ENCODE measurements at regions not wholly inside any gene's neighbourhood (a gene's known extent, or its start where the extent isn't known, plus 50 kb on each side); places are given as distances from the start of the nearest gene placed in this dataset.
"Not testable (repeated sequence)": the region's sequence is repeated elsewhere in the genome, so short reads cannot be mapped to it uniquely, and the experiment has no call there.

DNA sequence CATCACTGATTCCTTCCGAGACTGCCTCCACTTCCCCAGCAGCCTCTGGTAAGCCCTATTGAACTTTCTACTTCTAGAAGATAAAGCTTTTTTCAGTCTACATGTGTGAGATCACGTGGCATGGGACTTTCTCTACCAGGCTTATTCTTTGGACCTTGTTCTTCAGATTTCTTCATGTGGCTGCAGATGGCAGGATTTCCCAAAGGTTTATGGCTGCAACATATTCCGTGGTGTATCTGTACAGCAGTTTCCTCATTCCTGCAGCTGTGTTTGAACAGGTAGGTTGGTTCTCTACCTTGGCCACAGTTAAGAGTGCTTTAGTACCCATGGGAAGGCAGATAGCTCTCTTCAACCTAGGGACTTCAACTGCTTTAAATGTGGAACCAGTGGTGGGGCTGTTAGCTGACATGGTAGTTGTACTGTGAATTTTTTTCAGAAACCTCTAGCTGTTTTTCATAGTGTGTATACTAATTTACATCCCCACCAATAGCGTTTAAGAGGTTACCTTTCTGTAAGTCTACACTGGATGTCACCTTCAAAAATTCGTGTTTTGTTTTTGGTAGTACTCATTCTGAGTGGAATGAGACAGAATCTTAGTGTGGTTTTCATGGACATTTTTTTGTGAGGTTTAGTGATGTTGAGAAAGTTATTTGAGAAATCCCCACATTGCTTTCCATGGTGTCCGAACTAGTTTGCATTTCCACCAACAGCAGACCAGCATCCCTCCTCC is 158.6 kb downstream of the CCDC74A start:
- ChIA-PET SMC1A (ENCODE audit: uncharacterized antibody, unreplicated experiment) (interaction anchor here (1.0 to 1.5 kb wide), 4 partner anchors 12 to 116 kb away, joined by 3 to 4 read pairs (median 3); no protein-coding TSS in a partner anchor), CTCF (interaction anchor here (3.2 kb wide), 1 partner anchor 14 kb away, joined by 21 read pairs; no protein-coding TSS in a partner anchor), RAD21 (ENCODE audit: unreplicated experiment) (interaction anchor here (1.4 kb wide), 1 partner anchor 12 kb away, joined by 7 read pairs; no protein-coding TSS in a partner anchor)
- H4K20me1 ChIP-seq (ENCODE audit: control insufficient read depth, insufficient read depth); POLR2A ChIA-PET; BruUV-seq (replicated peaks); FAIRE-seq; H3K27me3 ChIP-seq (replicated peaks in 1 of 2; ENCODE audit: control insufficient read depth in 2 of 2, insufficient read depth in 2 of 2, low read length in 1 of 2); H2AFZ ChIP-seq (ENCODE audit: control insufficient read depth, low read depth, low read length); H3K36me3 ChIP-seq (ENCODE audit: control insufficient read depth in 2 of 2, insufficient read depth in 2 of 2, low read length in 1 of 2); H3K9me3 ChIP-seq (replicated peaks; ENCODE audit: control insufficient read depth, insufficient read depth, low read length); ATAC-seq; H3K9ac ChIP-seq (ENCODE audit: control insufficient read depth, insufficient read depth, low read length); intact Hi-C loops (cut with micrococcal nuclease; ENCODE audit: unreplicated experiment); H3K4me1 ChIP-seq (ENCODE audit: control insufficient read depth, insufficient read depth, low read length); DNase-seq (ENCODE audit: low read depth, low spot score): not testable (repeated sequence)
- 59% methylated on average over 6 of the region's 6 CpGs for WGBS (ENCODE audit: insufficient coverage, insufficient replicate concordance, low lambda C conversion rate, missing lambda C conversion rate)
- peak overlapping the region; percentile 42 for H3K4me2 ChIP-seq (ENCODE audit: control insufficient read depth, insufficient read depth)
- TF ChIP-seq NFYB (IDR thresholded peaks at IDR 0.05; ENCODE audit: insufficient read depth, low read depth, low read length) (peak; percentile 29; the same call in 1 of the 2 replicates), RAD51 (IDR thresholded peaks at IDR 0.05) (peak; percentile 80)
- in situ Hi-C loops (cut with MboI) = loop anchor here (25.0 kb wide), 1 partner anchor 451 kb away; no protein-coding TSS in a partner anchor
- 0 out of 2 replicates have a peak overlapping the region, but pooled peaks have one; percentile 25 for H3K4me3 ChIP-seq
- H3K79me2 ChIP-seq (ENCODE audit: control insufficient read depth, insufficient read depth, low read length) = peaks cover 21% of the 10 kb centered on the region
- H3K27ac ChIP-seq (ENCODE audit: control insufficient read depth, insufficient read depth) = peak overlapping the region; percentile 33; the same call in 1 of the 2 replicates

DNA sequence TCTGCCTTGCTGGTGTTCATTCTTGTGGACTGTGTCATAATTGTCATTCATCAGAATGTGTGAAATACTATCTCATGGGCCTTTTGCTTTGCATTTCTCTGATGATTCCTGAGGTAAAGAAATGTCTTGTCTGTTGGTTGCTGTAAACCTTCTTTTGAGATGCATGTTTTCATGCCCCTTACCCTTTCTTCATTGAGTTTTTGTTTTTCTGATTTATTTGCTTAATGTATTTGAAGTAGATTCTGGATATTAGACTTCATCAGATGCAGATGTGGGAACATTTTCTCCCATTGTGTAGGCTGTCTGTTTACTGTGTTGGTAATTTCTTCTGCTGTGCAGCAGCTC is 159.2 kb downstream of the CCDC74A start:
- H3K27me3 ChIP-seq (replicated peaks in 1 of 2; ENCODE audit: control insufficient read depth in 2 of 2, insufficient read depth in 2 of 2, low read length in 1 of 2); H2AFZ ChIP-seq (ENCODE audit: control insufficient read depth, low read depth, low read length); DNase-seq (ENCODE audit: low read depth, low spot score); H3K9ac ChIP-seq (ENCODE audit: control insufficient read depth, insufficient read depth, low read length); H3K4me1 ChIP-seq (ENCODE audit: control insufficient read depth, insufficient read depth, low read length); ATAC-seq; FAIRE-seq; H3K36me3 ChIP-seq (ENCODE audit: control insufficient read depth in 2 of 2, insufficient read depth in 2 of 2, low read length in 1 of 2); intact Hi-C loops (cut with micrococcal nuclease; ENCODE audit: unreplicated experiment); H4K20me1 ChIP-seq (ENCODE audit: control insufficient read depth, insufficient read depth); H3K4me2 ChIP-seq (ENCODE audit: control insufficient read depth, insufficient read depth); H3K4me3 ChIP-seq; BruUV-seq (replicated peaks); H3K9me3 ChIP-seq (replicated peaks; ENCODE audit: control insufficient read depth, insufficient read depth, low read length); RAD21 ChIA-PET (ENCODE audit: unreplicated experiment); H3K27ac ChIP-seq (ENCODE audit: control insufficient read depth, insufficient read depth); POLR2A ChIA-PET: not testable (repeated sequence)
- H3K79me2 ChIP-seq (ENCODE audit: control insufficient read depth, insufficient read depth, low read length) = peaks cover 21% of the 10 kb centered on the region
- SMC1A ChIA-PET (ENCODE audit: uncharacterized antibody, unreplicated experiment) = interaction anchor here (1.0 kb wide), 1 partner anchor 49 kb away, joined by 3 read pairs; no protein-coding TSS in a partner anchor
- in situ Hi-C loops (cut with MboI) = loop anchor here (25.0 kb wide), 1 partner anchor 450 kb away; no protein-coding TSS in a partner anchor
- CTCF ChIA-PET = interaction anchor here (3.2 kb wide), 1 partner anchor 14 kb away, joined by 21 read pairs; no protein-coding TSS in a partner anchor

DNA sequence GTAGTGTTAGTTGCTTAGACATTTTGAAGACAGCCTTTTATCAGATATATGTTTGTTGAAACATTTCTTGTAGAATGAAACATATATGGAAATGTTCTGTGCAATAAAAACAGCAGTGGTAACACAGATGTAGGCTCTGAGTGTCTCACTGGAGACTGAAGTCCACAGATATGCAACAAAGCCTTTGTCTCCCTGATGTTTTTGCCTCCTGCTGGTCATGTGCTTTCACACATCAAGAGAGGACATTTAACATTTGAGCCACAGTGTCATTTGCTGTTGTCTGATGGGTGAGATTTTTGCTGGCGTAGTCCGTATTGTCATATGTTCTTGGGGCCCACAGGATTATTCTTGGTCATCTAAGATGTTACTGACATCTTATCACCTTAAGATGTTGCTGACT is 161.4 kb downstream of the CCDC74A start:
- CTCF ChIA-PET = interaction anchor here (1.6 kb wide), 1 partner anchor 112 kb away, joined by 3 read pairs; no protein-coding TSS in a partner anchor
- H3K27ac ChIP-seq (ENCODE audit: control insufficient read depth, insufficient read depth); H3K4me3 ChIP-seq; intact Hi-C loops (cut with micrococcal nuclease; ENCODE audit: unreplicated experiment); H3K4me1 ChIP-seq (ENCODE audit: control insufficient read depth, insufficient read depth, low read length); H4K20me1 ChIP-seq (ENCODE audit: control insufficient read depth, insufficient read depth); SMC1A ChIA-PET (ENCODE audit: uncharacterized antibody, unreplicated experiment); H3K9me3 ChIP-seq (replicated peaks; ENCODE audit: control insufficient read depth, insufficient read depth, low read length); H3K4me2 ChIP-seq (ENCODE audit: control insufficient read depth, insufficient read depth); POLR2A ChIA-PET; FAIRE-seq; ATAC-seq; DNase-seq (ENCODE audit: low read depth, low spot score); H2AFZ ChIP-seq (ENCODE audit: control insufficient read depth, low read depth, low read length); H3K9ac ChIP-seq (ENCODE audit: control insufficient read depth, insufficient read depth, low read length); RAD21 ChIA-PET (ENCODE audit: unreplicated experiment); H3K79me2 ChIP-seq (ENCODE audit: control insufficient read depth, insufficient read depth, low read length); H3K27me3 ChIP-seq (replicated peaks in 1 of 2; ENCODE audit: control insufficient read depth in 2 of 2, insufficient read depth in 2 of 2, low read length in 1 of 2); H3K36me3 ChIP-seq (ENCODE audit: control insufficient read depth in 2 of 2, insufficient read depth in 2 of 2, low read length in 1 of 2): not testable (repeated sequence)
- in situ Hi-C loops (cut with MboI) = loop anchor here (25.0 kb wide), 1 partner anchor 448 kb away; no protein-coding TSS in a partner anchor
- BruUV-seq (replicated peaks) = TSS peak; percentile 9
- WGBS (ENCODE audit: insufficient coverage, insufficient replicate concordance, low lambda C conversion rate, missing lambda C conversion rate) = 100% methylated on average over 1 of the region's 2 CpGs

DNA sequence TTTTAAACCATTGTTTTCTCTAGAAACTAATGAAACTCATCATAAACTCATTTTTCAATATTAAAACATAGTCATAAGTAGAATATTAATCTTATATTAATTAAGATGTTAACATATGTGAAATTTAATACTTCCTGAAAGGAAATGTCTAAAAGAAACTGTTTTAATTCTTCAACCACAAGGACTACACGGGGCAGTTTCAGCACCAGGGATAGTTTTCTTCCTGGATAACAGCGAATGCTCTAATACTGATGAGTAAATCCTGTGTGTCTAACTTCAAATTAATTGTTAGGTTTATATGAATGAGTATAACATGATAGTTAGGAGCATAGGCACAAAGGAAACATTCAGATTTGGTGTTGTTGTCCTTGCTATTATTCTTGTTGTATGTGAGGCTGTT is 183.6 kb downstream of the CCDC74A start:
- H3K9me3 ChIP-seq (replicated peaks; ENCODE audit: control insufficient read depth, insufficient read depth, low read length); H3K4me1 ChIP-seq (ENCODE audit: control insufficient read depth, insufficient read depth, low read length); H3K27me3 ChIP-seq (replicated peaks in 1 of 2; ENCODE audit: control insufficient read depth in 2 of 2, insufficient read depth in 2 of 2, low read length in 1 of 2); H3K4me3 ChIP-seq; H3K4me2 ChIP-seq (ENCODE audit: control insufficient read depth, insufficient read depth); in situ Hi-C loops (cut with MboI); POLR2A ChIA-PET; H3K27ac ChIP-seq (ENCODE audit: control insufficient read depth, insufficient read depth); ATAC-seq; FAIRE-seq; CTCF ChIA-PET; H3K9ac ChIP-seq (ENCODE audit: control insufficient read depth, insufficient read depth, low read length); H3K79me2 ChIP-seq (ENCODE audit: control insufficient read depth, insufficient read depth, low read length); H4K20me1 ChIP-seq (ENCODE audit: control insufficient read depth, insufficient read depth); RAD21 ChIA-PET (ENCODE audit: unreplicated experiment); BruUV-seq (replicated peaks); DNase-seq (ENCODE audit: low read depth, low spot score); H3K36me3 ChIP-seq (ENCODE audit: control insufficient read depth in 2 of 2, insufficient read depth in 2 of 2, low read length in 1 of 2); intact Hi-C loops (cut with micrococcal nuclease; ENCODE audit: unreplicated experiment); H2AFZ ChIP-seq (ENCODE audit: control insufficient read depth, low read depth, low read length); SMC1A ChIA-PET (ENCODE audit: uncharacterized antibody, unreplicated experiment): not testable (repeated sequence)
- 79% methylated on average over 2 of the region's 2 CpGs for WGBS (ENCODE audit: insufficient coverage, insufficient replicate concordance, low lambda C conversion rate, missing lambda C conversion rate)
